SK-N-MC (cell line): ENCODE measurements at regions not wholly inside any gene's neighbourhood (a gene's known extent, or its start where the extent isn't known, plus 50 kb on each side); places are given as distances from the start of the nearest gene placed in this dataset.

ENCODE experiments used
- FOXP2 ChIP-seq: optimal IDR thresholded peaks from 2 replicates; pipeline ENCODE3; 2011; ENCODE audit warnings: mild to moderate bottlenecking, moderate library complexity; ENCODE audit not compliant: insufficient read depth; ENCODE audit errors: extremely low read length, control extremely low read depth
- POLR2AphosphoS5 ChIP-seq: IDR thresholded peaks from 2 replicates; pipeline ENCODE4 v1.6.1; 2012; ENCODE audit warnings: mild to moderate bottlenecking, low read depth, low read length, borderline replicate concordance

GRCh38 chr2:118222273-118222594, 134.0 kb downstream of the INSIG2 start:
- TF ChIP-seq POLR2AphosphoS5 (no peak), FOXP2 (no peak)
